ENCODE measurements at regions not wholly inside any gene's neighbourhood (a gene's known extent, or its start where the extent isn't known, plus 50 kb on each side); places are given as distances from the start of the nearest gene placed in this dataset.

- TF ChIP-seq, protein P1, sequence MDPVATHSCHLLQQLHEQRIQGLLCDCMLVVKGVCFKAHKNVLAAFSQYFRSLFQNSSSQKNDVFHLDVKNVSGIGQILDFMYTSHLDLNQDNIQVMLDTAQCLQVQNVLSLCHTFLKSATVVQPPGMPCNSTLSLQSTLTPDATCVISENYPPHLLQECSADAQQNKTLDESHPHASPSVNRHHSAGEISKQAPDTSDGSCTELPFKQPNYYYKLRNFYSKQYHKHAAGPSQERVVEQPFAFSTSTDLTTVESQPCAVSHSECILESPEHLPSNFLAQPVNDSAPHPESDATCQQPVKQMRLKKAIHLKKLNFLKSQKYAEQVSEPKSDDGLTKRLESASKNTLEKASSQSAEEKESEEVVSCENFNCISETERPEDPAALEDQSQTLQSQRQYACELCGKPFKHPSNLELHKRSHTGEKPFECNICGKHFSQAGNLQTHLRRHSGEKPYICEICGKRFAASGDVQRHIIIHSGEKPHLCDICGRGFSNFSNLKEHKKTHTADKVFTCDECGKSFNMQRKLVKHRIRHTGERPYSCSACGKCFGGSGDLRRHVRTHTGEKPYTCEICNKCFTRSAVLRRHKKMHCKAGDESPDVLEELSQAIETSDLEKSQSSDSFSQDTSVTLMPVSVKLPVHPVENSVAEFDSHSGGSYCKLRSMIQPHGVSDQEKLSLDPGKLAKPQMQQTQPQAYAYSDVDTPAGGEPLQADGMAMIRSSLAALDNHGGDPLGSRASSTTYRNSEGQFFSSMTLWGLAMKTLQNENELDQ (CRISPR knock-in tag; IDR thresholded peaks at IDR 0.05; ENCODE audit: borderline replicate concordance) = no peak
- TF ChIP-seq, protein P2, sequence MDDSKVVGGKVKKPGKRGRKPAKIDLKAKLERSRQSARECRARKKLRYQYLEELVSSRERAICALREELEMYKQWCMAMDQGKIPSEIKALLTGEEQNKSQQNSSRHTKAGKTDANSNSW (CRISPR knock-in tag; IDR thresholded peaks at IDR 0.05; ENCODE audit: borderline replicate concordance) = no peak
- TF ChIP-seq, protein P3, sequence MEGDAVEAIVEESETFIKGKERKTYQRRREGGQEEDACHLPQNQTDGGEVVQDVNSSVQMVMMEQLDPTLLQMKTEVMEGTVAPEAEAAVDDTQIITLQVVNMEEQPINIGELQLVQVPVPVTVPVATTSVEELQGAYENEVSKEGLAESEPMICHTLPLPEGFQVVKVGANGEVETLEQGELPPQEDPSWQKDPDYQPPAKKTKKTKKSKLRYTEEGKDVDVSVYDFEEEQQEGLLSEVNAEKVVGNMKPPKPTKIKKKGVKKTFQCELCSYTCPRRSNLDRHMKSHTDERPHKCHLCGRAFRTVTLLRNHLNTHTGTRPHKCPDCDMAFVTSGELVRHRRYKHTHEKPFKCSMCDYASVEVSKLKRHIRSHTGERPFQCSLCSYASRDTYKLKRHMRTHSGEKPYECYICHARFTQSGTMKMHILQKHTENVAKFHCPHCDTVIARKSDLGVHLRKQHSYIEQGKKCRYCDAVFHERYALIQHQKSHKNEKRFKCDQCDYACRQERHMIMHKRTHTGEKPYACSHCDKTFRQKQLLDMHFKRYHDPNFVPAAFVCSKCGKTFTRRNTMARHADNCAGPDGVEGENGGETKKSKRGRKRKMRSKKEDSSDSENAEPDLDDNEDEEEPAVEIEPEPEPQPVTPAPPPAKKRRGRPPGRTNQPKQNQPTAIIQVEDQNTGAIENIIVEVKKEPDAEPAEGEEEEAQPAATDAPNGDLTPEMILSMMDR (CRISPR knock-in tag; IDR thresholded peaks at IDR 0.05) = no peak
- 0 out of 2 replicates have a peak, but pooled peaks have one; percentile 34 for TF ChIP-seq ZNF550 (CRISPR knock-in tag; IDR thresholded peaks at IDR 0.05; ENCODE audit: borderline replicate concordance)
- TF ChIP-seq ZNF788 (CRISPR knock-in tag; IDR thresholded peaks at IDR 0.05; ENCODE audit: borderline replicate concordance) = peak; percentile 61; the same call in 1 of the 2 replicates
- 0 out of 2 replicates have a peak, but pooled peaks have one; percentile 49 for TF ChIP-seq MXD4 (CRISPR knock-in tag; IDR thresholded peaks at IDR 0.05)
- TF ChIP-seq NCOA2 (CRISPR knock-in tag; IDR thresholded peaks at IDR 0.05) = peak; percentile 58; the same call in 1 of the 2 replicates
- TF ChIP-seq ADNP (CRISPR knock-in tag; IDR thresholded peaks at IDR 0.05) = no peak
- 0 out of 2 replicates have a peak, but pooled peaks have one; percentile 27 for TF ChIP-seq ZNF746 (CRISPR knock-in tag; IDR thresholded peaks at IDR 0.05)
- no peak for TF ChIP-seq TFDP1 (CRISPR knock-in tag; IDR thresholded peaks at IDR 0.05; ENCODE audit: borderline replicate concordance)
- TF ChIP-seq ELF1 (CRISPR knock-in tag; IDR thresholded peaks at IDR 0.05) = no peak
- TF ChIP-seq TOE1 (CRISPR knock-in tag; IDR thresholded peaks at IDR 0.05) = no peak
- no peak for TF ChIP-seq PRMT3 (CRISPR knock-in tag; IDR thresholded peaks at IDR 0.05; ENCODE audit: borderline replicate concordance, low read depth)
- no peak for TF ChIP-seq ZNF678 (CRISPR knock-in tag; IDR thresholded peaks at IDR 0.05)
- TF ChIP-seq MYNN (CRISPR knock-in tag; IDR thresholded peaks at IDR 0.05; ENCODE audit: low read depth) = no peak
- TF ChIP-seq ZFY (CRISPR knock-in tag; IDR thresholded peaks at IDR 0.05) = peak; percentile 50; the same call in 1 of the 2 replicates
- no peak for TF ChIP-seq FOXM1 (CRISPR knock-in tag; IDR thresholded peaks at IDR 0.05)
- TF ChIP-seq XRCC5 (optimal IDR thresholded peaks at IDR 0.05; ENCODE audit: low read length) = peak; percentile 11
- TF ChIP-seq ZNF430 (CRISPR knock-in tag; IDR thresholded peaks at IDR 0.05) = 0 out of 2 replicates have a peak, but pooled peaks have one; percentile 70
- no peak for TF ChIP-seq ZNF331 (CRISPR knock-in tag; IDR thresholded peaks at IDR 0.05)
- peak; percentile 63; the same call in 1 of the 2 replicates for TF ChIP-seq SP4 (CRISPR knock-in tag; IDR thresholded peaks at IDR 0.05)
- TF ChIP-seq, protein P4, sequence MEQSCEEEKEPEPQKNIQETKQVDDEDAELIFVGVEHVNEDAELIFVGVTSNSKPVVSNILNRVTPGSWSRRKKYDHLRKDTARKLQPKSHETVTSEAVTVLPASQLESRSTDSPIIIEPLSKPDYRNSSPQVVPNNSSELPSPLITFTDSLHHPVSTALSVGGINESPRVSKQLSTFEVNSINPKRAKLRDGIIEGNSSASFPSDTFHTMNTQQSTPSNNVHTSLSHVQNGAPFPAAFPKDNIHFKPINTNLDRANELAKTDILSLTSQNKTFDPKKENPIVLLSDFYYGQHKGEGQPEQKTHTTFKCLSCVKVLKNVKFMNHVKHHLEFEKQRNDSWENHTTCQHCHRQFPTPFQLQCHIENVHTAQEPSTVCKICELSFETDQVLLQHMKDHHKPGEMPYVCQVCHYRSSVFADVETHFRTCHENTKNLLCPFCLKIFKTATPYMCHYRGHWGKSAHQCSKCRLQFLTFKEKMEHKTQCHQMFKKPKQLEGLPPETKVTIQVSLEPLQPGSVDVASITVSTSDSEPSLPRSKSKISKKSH (CRISPR knock-in tag; IDR thresholded peaks at IDR 0.05; ENCODE audit: borderline replicate concordance) = no peak
- no peak for TF ChIP-seq ATF1 (CRISPR knock-in tag; IDR thresholded peaks at IDR 0.05)
- no peak for TF ChIP-seq ZNF564 (CRISPR knock-in tag; IDR thresholded peaks at IDR 0.05)
Observed at GRCh38 chr20:21019814-21020658, 86.1 kb downstream of the LINC00237 start (continued).
